ENCODE measurements at regions not wholly inside any gene's neighbourhood (a gene's known extent, or its start where the extent isn't known, plus 50 kb on each side); places are given as distances from the start of the nearest gene placed in this dataset.
"Not testable (repeated sequence)": the region's sequence is repeated elsewhere in the genome, so short reads cannot be mapped to it uniquely, and the experiment has no call there.

DNA sequence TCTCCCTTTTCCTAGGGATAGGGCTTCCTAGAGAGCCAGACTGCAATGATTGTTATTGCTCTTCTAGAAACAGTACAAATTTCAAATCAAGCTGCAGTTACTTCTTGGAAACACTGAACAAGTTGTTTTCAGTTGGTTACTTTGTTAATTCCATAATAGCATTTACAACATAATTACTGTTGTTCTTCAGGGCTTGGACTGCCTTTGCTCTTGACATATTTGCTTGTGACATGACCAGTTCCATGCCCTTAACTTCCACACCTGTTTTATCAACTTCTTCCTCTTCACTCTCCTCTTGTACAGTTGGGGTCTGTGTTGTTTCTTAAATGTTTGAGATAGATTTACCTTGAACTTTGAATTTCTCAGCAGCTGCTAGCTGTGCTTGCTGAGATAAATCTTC, 104.4 kb downstream of the SEC23IP start:
- no peak for DNase-seq

DNA sequence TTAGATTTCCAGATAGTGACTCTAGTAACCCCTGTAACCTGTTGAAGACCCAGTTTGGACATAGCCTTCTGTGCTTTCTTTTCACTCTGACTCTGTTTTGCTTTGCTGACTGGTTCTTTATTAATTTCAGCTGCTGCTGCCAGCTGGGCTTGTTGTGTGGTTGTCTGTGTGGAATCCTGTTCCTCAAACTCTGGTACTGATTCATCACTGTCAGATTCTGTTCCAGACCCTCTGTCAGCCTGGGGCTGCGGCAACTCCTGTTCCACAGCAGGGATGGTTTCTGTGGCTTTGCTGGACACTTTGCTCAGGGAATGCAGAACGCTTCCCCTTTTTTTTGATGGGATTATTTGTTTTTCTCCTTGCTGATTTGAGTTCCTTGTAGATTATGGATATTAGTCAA, 104.9 kb downstream of the SEC23IP start:
- no peak for DNase-seq

DNA sequence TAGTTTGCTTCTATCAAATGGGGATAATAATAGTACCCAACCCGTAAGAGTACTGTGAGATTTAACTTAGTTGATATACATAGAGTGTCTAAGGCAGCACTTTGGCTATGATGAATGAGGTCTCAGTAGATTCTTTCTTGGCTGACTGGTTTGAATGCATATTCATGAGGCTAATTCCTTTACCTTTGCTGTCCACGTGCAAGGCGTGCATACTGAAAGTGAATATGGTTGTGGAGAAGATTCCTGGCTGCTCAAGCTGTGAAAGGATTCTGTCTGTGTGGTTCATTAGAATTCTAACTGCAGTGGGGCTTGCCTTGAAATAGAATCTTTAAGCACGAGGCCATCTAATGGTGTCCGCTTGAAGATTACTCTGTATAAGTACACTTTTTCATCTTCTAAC, 110.3 kb downstream of the SEC23IP start:
- no peak for DNase-seq

DNA sequence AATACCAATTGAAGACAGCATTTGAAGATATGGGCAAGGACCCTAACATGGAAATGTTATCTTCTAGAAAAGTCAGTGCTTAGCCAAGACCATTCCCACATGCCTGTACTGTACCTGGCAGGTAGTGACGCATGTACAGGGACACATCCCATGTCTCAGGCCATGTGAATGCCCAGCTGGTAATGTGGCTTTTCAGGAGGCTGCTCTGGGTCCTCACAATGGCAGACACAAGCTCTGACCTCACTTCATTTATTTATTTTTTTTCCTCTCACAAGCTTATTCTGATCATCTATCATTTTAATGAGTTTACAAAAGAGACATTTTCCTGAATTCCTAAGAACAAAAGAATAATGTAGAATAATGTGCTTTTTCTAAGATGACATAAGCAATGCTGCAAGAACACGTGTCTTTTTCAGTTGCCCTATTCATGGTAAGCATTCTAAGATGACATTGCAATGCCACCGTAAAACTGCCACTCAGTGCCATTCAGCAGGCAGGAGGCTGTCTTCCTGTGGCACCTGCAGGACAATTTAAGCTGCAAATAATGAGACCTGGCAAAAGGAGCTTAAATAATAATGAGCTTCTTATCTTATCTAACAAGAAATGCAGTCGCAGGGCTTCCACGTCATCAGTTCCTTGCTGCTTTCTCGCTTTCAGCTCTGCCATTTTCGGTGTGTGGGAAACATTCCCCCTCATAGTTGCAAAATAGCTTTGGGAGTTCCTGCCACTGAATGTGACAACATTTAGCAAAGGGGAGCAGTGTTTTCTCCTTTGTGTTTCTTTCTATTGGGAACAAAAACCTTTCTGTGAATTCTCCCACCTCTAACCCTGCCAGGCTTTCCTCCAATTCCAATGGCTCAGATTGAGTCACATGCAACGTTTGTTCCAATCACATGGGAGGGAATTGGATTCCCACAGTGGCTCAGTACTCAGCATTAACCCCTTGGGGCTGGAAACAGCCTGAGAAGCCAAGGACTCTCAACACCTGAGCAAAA, 113.0 kb downstream of the SEC23IP start:
- no peak for DNase-seq

DNA sequence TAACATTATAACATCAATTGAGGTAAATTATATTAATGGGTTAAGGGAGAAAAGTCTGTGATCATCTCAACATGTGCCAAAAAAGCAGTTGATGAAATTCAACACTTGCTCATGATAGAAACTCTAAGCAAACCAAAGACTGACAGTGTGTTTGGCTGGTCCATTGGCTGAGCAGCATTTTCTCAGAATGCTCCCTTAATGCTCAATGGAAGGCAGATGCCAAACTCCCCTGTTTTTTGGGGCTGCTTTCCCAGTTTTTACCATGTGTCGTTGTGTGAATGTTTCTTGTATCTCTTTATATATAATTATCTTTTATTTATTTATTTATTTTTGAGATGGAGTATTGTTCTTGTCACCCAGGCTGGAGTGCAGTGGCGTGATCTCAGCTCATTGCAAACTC, 114.7 kb downstream of the SEC23IP start:
- no peak for DNase-seq

DNA sequence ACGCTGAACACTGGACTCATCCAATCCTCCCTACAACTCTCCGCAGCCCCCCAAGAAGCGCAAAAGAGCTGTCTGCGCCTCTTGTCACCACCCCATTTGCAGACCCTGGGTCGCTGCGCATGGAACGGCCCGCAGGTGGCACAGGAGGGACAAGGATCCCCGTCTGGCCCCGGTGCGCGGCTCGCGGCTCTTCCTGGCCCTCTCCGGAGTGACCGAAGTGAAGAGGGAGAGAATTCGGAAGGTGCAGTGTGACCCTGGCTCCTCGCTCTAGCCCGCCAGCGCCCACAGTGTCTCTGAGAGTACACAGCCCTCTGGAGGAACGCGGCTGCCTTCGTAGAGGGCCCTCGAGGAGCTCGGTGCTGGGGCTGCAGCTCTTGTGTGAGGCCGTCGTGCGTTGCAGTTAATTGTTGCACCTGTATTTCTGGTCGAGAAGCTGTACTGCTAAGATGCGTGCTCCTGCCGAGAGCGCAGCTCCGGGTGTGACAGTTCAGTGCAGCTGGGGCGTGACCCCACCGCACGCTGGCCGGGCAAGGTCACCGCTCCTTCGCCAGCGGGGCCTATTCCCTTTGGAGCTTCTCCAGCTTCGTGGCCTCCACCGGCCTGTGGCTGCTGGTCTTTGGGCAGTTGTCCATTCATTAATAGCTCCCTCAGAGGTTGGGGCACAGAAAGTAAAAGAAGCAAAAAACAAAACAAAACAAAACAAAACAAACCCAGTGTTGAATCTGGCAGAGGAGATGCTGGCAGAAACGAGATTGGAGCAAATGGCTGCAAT, 119.0 kb downstream of the SEC23IP start:
- no peak for DNase-seq

DNA sequence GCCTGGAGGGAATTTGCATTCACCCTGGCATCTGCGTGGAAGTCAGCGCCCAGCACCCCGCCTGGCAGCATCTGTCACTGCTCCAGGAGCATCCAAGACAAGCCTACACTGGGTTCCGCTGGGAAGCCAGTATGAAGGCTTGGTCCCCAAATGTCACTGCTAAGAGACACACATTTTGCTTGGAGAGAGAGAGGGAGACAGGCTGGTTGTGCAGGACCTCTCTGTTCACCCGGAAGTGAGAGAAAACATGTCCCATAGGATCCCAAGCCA, 119.5 kb downstream of the SEC23IP start:
- no peak for DNase-seq

DNA sequence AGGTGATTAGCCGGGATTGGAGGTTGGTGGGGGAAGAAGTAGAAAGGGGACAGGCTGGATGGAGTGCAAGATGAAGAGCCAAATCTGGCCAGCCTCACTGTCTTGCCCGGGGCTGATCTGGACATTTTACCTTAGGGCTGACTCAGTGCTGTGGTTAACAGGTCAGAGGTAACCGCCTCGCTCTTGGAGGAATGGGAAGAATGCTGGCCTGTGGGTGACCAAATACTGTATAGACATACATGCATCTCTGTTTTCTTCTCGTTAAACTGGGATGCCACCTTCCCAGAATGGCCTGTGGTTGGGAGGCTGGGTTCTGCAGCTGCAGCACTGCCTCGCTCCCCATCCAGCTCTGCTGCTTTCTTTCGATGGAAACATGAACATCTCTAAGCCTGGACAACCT, 120.0 kb downstream of the SEC23IP start:
- no peak for DNase-seq

DNA sequence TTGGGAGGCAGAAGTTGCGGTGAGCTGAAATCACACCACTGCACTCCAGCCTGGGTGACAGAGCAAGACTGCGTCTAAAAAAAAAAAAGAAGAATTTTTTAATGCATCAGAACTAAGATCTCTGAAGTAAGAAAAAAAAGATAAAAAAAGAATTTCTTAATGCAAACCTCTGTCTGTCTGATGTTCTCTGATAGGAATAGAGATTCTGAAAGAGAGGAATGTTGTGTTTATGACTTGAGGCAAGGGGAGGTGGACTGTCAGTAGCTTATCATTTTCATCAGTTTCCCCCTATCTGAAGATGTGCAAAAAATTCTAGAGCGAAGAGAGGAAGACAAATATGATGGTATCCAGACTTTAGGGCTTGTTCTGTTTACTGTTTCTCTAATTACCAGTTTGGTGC, 121.5 kb downstream of the SEC23IP start:
- DNase-seq, result no peak

DNA sequence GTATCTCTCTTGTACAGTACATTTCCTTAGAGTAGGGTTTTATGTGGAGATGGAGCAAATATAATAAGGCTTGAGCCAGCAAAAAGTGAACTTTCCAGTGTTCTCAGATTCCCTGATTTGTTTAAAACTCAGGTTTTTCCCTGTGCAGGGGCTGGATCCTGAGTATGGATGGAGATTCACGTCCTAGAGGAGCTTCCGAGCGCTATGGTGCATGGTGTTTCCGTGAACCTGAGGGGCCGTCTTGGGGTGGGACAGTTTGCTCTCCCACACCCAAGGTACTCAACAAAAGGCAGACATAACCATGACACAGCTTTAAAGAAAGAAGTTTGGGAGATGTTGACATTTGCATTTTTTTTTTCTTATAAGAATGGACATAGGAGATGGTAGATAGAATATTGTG, 122.5 kb downstream of the SEC23IP start:
- no peak for DNase-seq

DNA sequence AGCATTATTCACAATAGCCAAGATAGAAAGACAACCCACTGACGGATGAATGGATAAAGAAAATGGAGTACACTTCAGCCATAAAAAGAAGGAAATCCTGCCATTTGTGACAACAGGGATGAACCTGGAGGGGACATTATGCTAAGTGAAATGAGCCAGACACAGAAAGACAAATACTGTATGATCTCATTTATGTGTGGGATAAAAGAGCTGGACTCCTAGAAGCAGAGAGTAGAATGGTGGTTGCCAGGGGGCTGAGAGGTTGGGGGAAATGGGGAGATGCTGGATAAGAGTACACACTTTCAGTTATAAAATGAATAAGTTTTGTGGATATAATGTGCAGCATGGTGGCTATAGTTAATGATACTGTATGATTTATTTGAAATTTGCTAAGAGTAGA, 124.4 kb downstream of the SEC23IP start:
- DNase-seq, result no peak

DNA sequence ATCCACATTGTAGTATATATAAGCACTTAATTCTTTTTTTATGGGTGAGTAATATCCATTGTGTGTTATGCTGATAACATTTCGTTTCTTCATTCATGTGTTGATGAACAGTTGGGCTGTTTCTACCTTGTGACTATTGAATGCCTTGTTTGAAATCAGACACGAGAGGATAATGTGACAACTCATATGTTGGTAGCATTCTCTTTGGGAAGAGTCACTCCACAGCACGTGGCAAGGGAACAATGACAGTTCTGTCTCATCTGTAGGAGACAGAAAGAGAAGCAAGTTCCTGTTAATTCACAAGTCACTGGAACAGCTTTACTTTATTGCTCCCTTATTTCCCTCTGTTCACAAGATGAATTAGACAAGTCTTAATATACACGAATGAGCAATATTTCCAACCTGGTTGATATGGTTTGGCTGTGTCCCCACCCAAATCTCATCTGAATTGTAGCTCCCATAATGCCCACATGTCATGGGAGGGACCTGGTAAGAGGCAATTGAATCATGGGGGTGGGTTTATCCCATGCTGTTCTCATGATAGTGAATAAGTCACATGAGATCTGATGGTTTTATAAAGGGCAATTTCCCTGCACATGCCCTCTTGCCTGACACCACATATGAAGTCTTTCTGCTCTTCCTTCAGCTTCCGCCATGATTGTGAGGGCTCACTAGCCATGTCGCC, 125.3 kb downstream of the SEC23IP start:
- DNase-seq, result no peak

DNA sequence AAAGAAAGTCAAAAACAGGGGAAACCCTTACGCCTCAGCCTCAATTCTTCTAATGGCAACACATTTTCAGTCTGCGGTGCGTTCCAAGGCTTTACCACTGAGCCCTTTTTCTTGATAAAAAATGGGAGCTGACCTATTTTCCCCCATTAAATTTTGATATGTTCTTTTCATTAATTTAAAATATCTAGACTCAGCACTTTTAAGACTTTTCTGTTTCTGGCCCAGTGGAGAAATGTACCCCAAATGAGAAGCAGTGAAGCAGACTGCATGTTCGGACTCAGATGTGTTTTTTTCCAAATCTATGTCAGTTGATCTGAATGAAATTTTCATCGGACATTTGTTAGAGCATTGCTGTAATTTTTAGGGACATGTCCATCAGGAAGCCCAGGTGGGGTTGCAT, 126.2 kb downstream of the SEC23IP start:
- DNase-seq, result no peak

DNA sequence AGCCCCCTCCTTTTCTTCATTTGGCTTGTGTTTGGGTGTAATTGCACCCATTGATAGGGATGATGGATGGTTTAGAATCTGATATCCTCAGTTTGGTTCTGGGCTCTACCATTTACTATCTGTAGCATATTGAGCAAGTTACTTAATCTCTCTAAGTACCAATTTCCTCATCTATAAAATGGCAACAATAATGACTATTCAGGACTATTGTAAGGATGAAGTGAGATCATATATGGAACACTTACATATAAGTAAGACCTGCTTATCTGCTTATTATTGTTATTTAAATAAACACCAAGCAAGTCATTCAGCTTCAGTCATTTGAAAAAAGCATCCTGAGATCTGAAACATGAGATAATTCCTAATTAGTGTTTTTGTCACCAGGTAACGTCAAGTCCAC, 127.0 kb downstream of the SEC23IP start:
- DNase-seq, result no peak

DNA sequence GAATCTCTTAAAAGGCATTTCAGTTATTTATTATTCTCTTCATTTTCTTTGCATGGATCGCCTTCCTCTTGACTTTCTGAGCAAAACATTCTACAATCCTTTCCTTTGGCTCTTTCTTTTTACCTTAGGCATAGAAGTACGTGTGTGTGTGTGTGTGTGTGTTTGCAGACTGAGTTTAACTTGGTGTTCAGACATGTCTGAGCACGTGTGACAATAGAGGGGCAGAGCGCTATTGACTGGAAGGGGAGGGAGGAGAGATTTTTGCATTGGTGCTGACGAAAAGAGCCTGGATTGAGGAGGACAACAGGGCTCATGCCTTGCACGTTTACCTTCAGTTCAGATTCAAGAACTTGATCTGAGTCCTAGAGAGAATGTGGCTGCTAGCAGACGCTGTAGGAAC, 129.8 kb downstream of the SEC23IP start:
- no peak for DNase-seq

DNA sequence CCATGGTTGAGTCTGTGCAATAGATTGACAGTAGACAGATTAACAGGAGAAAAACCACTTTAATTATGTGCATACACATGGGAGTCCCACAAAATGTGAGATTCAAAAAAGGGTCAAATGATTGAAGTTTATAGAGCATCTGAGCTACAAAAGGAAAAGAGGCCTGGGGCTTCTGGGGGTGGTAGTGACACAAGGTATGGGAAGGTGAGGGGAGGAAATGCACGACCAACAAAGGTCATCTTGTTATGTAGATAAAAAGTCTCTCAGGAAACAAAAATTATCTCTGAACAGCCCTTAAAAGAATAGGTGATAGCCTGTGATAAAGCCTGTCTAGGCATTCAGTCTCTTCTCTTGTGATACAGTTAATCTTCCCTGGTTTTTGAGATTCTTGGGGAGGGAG, 141.7 kb downstream of the SEC23IP start:
- DNase-seq, result no peak

DNA sequence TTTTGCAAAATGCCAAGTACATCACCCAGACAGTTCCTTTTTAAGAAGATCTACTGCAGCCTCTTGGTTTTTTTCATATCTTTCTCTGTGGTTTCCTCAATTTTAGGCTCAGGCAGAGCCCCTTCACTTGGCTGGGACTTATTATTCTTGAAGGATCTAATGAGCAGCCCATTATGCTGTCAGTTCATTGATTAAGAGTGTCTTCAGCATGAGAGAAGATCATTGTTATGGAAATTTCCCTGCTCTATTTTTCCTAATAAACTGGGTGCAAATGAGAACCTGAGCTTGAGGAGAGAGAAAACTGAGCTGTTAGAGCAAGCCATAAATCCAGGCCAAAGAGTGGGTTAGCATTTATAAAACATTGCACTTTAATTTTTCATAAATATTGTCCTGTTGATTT, 146.5 kb downstream of the SEC23IP start:
- DNase-seq, result no peak

DNA sequence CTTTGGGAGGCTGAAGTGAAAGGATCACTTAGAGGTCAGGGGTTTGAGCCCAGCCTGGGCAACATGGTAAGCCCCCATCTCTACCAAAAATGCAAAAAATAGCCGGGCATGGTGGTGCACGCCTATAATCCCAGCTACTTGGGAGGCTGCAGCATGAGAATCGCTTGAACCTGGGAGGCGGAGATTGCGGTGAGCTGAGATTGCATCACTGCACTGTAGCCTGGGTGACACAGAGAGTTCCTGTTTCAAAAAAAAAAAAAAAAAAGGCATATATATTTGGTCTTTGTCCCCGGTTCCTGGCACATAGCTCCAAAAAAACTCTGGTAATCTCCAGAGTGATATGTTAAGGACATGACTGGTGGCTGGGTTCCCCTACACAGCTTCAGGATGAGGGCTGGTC, 147.3 kb downstream of the SEC23IP start:
- DNase-seq, result no peak

DNA sequence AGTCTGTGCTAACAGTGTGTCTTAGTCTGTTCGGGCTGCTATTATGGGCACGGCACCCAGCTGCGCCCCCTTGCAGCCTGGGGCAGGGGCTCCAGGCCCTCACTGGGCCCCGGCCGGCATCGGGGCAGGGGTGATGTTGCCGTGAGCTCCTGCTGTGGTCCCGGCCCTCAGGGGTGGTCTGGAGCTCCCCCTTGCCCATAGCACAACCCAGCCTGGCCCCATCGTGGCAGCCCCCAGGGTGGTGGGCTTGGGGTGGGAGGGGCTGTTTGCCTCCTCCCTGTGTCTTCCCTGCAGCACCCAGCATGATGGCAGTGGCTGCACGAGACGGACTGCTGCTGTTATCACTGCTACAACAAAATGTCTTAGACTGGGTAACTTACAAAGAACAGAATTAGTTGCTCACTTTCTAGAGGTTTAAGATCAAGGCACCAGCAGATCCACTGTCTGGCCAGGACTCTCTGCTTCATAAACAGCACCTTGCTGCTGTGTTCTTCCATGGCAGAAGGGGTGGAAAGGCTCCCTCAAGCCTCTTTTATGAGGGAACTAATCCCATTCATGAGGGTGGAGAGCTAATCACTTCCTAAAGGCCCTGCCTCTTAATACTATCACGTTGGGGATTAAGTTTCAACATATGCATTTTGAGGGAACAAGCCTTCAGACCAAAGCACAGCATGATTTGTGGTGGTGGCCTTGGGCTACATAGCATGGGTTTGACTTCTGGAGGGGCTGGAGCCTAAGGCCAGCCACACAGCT, 149.5 kb downstream of the SEC23IP start:
- no peak for DNase-seq

DNA sequence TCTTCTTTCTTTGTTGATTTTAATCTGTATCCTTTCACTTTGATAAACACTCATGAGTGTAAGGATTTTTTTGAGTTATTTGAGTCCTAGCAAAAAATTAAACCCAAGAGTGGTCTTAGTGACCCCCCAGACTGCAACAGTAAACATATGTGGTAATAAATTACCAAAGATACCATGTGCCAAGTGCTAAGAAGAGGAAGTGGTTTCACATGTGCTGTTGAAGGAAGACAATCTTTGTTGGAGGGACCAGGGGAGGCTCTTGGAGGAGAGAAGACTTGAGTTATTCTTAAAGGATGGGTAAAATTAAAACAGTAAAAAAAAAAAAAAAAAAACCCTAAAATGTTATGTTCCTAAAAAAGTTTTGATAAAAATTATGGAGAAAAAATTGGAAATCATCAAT, 150.2 kb downstream of the SEC23IP start:
- no peak for DNase-seq

DNA sequence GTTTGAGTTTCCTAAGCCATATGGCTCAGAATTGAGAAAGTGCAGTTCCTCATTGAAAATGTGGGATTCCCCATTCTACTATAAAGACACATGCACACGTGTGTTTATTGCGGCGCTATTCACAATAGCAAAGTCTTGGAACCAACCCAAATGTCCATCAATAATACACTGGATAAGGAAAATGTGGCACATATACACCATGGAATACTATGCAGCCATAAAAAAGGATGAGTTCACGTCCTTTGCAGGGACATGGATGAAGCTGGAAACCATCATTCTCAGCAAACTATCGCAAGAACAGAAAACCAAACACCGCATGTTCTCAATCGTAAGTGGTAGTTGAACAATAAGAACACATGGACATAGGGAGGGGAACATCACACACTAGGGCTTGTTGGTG, 154.8 kb downstream of the SEC23IP start:
- DNase-seq, result not testable (repeated sequence)

DNA sequence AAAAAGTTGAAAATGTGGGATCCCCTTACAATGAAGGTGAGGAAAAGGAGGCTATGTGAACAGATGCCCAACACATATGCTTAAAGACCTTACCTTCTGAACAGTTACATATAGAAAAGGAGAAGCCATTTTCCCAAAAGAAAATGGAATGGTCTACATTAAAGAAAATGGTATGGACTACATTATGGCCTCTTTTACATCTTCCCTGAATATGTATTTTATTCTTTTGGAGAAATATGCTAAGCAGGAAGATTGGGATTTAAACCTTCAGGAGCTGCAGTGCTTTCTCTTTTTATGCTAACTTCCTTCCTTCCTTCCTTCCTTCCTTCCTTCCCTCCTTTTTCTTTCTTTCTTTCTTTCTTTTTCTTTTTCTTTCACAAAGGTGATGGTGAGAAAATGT, 155.4 kb downstream of the SEC23IP start:
- no peak for DNase-seq

DNA sequence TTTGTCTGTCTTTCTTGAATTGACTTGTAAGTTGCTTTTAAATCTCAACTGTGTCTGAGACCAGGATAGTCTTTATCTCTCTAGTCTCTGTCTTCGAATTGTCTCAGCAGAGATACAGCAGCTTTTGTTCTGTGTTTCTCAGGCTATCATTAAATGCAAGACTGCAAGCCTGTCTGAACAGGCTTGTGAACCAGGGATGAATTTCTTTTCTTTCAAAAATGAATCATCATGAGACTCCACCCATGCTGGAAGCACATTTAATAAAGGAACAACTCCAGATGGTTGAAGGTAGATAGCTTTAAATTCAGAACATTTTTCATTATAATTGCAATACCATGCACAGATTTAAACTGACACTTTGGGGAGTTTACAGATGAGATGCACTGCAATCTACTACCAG, 155.9 kb downstream of the SEC23IP start:
- DNase-seq, result no peak
